Stimulated activated naive CD8-positive, alpha-beta T cell treated with anti-CD3 and anti-CD28 coated beads, Interleukin-15, Interleukin-2, amounts not matched to agents 100 ng/mL and 50 ng/mL, for 24 hours (primary cell): ENCODE measurements at regions not wholly inside any gene's neighbourhood (a gene's known extent, or its start where the extent isn't known, plus 50 kb on each side); places are given as distances from the start of the nearest gene placed in this dataset.
"Not testable (repeated sequence)": the region's sequence is repeated elsewhere in the genome, so short reads cannot be mapped to it uniquely, and the experiment has no call there.

ENCODE experiments used
- H3K27ac Mint-ChIP-seq: one replicate; pipeline ENCODE4 v1.8.0; 2021; ENCODE audit warnings: mild to moderate bottlenecking, mixed read lengths
- H3K27me3 Mint-ChIP-seq: one replicate; pipeline ENCODE4 v1.8.0; 2021; ENCODE audit warnings: mixed read lengths
- H3K36me3 Mint-ChIP-seq: one replicate; pipeline ENCODE4 v1.8.0; 2021; ENCODE audit warnings: low read depth, mixed read lengths
- H3K4me1 Mint-ChIP-seq: one replicate; pipeline ENCODE4 v1.8.0; 2021; ENCODE audit warnings: low read depth, mixed read lengths
- H3K4me3 Mint-ChIP-seq: one replicate; pipeline ENCODE4 v1.8.0; 2021; ENCODE audit warnings: mild to moderate bottlenecking, mixed read lengths
- H3K9me3 Mint-ChIP-seq: one replicate; pipeline ENCODE4 v1.8.0; 2021; ENCODE audit warnings: mixed read lengths

- no peaks in the 10 kb centered on the region for H3K36me3 Mint-ChIP-seq
- H3K4me1 Mint-ChIP-seq = no peaks in the 10 kb centered on the region
- H3K4me3 Mint-ChIP-seq = no peak overlapping the region
- H3K27me3 Mint-ChIP-seq = no peaks in the 10 kb centered on the region
- H3K27ac Mint-ChIP-seq = no peak overlapping the region
- H3K9me3 Mint-ChIP-seq = peaks cover 9% of the 10 kb centered on the region
These were observed 1421.3 kb downstream of the FSCB start for GRCh38 chr14:43085819-43086218.

GRCh38 chr14:43067372-43067771, 1439.7 kb downstream of the FSCB start:
- H3K4me3 Mint-ChIP-seq, H3K9me3 Mint-ChIP-seq, H3K36me3 Mint-ChIP-seq, H3K4me1 Mint-ChIP-seq, H3K27me3 Mint-ChIP-seq, H3K27ac Mint-ChIP-seq: not testable (repeated sequence)

GRCh38 chr14:43056106-43056505, 1449.4 kb downstream of the LRFN5 start:
- H3K4me3 Mint-ChIP-seq = no peak overlapping the region

GRCh38 chr14:43052897-43053296, 1446.2 kb downstream of the LRFN5 start:
- H3K27me3 Mint-ChIP-seq = no peaks in the 10 kb centered on the region
- H3K36me3 Mint-ChIP-seq = no peaks in the 10 kb centered on the region
- H3K4me3 Mint-ChIP-seq = no peak overlapping the region
- H3K4me1 Mint-ChIP-seq = no peaks in the 10 kb centered on the region
- H3K27ac Mint-ChIP-seq = no peak overlapping the region
- peaks cover 5% of the 10 kb centered on the region for H3K9me3 Mint-ChIP-seq

More at GRCh38 chr14:43056106-43056505, 1449.4 kb downstream of the LRFN5 start:
- Mint-ChIP-seq H3K27me3 (no peaks in the 10 kb centered on the region), H3K27ac (no peak overlapping the region), H3K4me1 (no peaks in the 10 kb centered on the region), H3K9me3 (peaks cover 13% of the 10 kb centered on the region), H3K36me3 (no peaks in the 10 kb centered on the region)

GRCh38 chr14:43043850-43044249, 1437.2 kb downstream of the LRFN5 start:
- Mint-ChIP-seq H3K27ac (no peak overlapping the region), H3K36me3 (no peaks in the 10 kb centered on the region), H3K4me1 (no peaks in the 10 kb centered on the region), H3K9me3 (no peaks in the 10 kb centered on the region), H3K4me3 (no peak overlapping the region), H3K27me3 (no peaks in the 10 kb centered on the region)

- Mint-ChIP-seq H3K27me3 (no peaks in the 10 kb centered on the region), H3K4me3 (no peak overlapping the region), H3K36me3 (no peaks in the 10 kb centered on the region), H3K4me1 (no peaks in the 10 kb centered on the region), H3K9me3 (no peaks in the 10 kb centered on the region), H3K27ac (no peak overlapping the region)
These were observed 1435.7 kb downstream of the LRFN5 start for GRCh38 chr14:43042408-43042807.

GRCh38 chr14:43041976-43042375, 1435.3 kb downstream of the LRFN5 start:
- Mint-ChIP-seq H3K9me3 (no peaks in the 10 kb centered on the region), H3K27me3 (no peaks in the 10 kb centered on the region), H3K4me1 (no peaks in the 10 kb centered on the region), H3K4me3 (no peak overlapping the region), H3K27ac (no peak overlapping the region), H3K36me3 (no peaks in the 10 kb centered on the region)

GRCh38 chr14:43041207-43041606, 1434.5 kb downstream of the LRFN5 start:
- H3K27ac Mint-ChIP-seq = no peak overlapping the region
- H3K9me3 Mint-ChIP-seq = no peaks in the 10 kb centered on the region
- H3K27me3 Mint-ChIP-seq = no peaks in the 10 kb centered on the region
- no peaks in the 10 kb centered on the region for H3K36me3 Mint-ChIP-seq
- no peaks in the 10 kb centered on the region for H3K4me1 Mint-ChIP-seq
- no peak overlapping the region for H3K4me3 Mint-ChIP-seq

- Mint-ChIP-seq H3K4me1 (no peaks in the 10 kb centered on the region), H3K36me3 (no peaks in the 10 kb centered on the region), H3K4me3 (no peak overlapping the region), H3K27ac (no peak overlapping the region), H3K27me3 (no peaks in the 10 kb centered on the region), H3K9me3 (no peaks in the 10 kb centered on the region)
These were observed 1433.2 kb downstream of the LRFN5 start for GRCh38 chr14:43039881-43040280.

GRCh38 chr14:43031598-43031997, 1424.9 kb downstream of the LRFN5 start:
- no peak overlapping the region for H3K4me3 Mint-ChIP-seq
- H3K36me3 Mint-ChIP-seq = no peaks in the 10 kb centered on the region
- H3K27me3 Mint-ChIP-seq = no peaks in the 10 kb centered on the region
- H3K4me1 Mint-ChIP-seq = no peaks in the 10 kb centered on the region
- no peak overlapping the region for H3K27ac Mint-ChIP-seq
- H3K9me3 Mint-ChIP-seq = no peaks in the 10 kb centered on the region

GRCh38 chr14:43022094-43022800, 1415.6 kb downstream of the LRFN5 start:
- no peaks in the 10 kb centered on the region for H3K36me3 Mint-ChIP-seq
- no peak overlapping the region for H3K27ac Mint-ChIP-seq
- H3K27me3 Mint-ChIP-seq = no peaks in the 10 kb centered on the region
- peaks cover 12% of the 10 kb centered on the region for H3K9me3 Mint-ChIP-seq
- H3K4me1 Mint-ChIP-seq = no peaks in the 10 kb centered on the region
- no peak overlapping the region for H3K4me3 Mint-ChIP-seq

- Mint-ChIP-seq H3K36me3 (no peaks in the 10 kb centered on the region), H3K4me3 (no peak overlapping the region), H3K4me1 (no peaks in the 10 kb centered on the region), H3K27ac (no peak overlapping the region), H3K9me3 (peaks cover 12% of the 10 kb centered on the region), H3K27me3 (no peaks in the 10 kb centered on the region)
These were observed 1413.2 kb downstream of the LRFN5 start for GRCh38 chr14:43019826-43020225.

GRCh38 chr14:43014338-43014737, 1407.7 kb downstream of the LRFN5 start:
- H3K27ac Mint-ChIP-seq = no peak overlapping the region
- no peaks in the 10 kb centered on the region for H3K36me3 Mint-ChIP-seq

GRCh38 chr14:43012817-43013216, 1406.1 kb downstream of the LRFN5 start:
- H3K27me3 Mint-ChIP-seq = no peaks in the 10 kb centered on the region
- no peaks in the 10 kb centered on the region for H3K4me1 Mint-ChIP-seq
- H3K4me3 Mint-ChIP-seq = no peak overlapping the region
- peaks cover 15% of the 10 kb centered on the region for H3K9me3 Mint-ChIP-seq
- no peaks in the 10 kb centered on the region for H3K36me3 Mint-ChIP-seq
- H3K27ac Mint-ChIP-seq = no peak overlapping the region

More at GRCh38 chr14:43014338-43014737, 1407.7 kb downstream of the LRFN5 start:
- H3K4me3 Mint-ChIP-seq = no peak overlapping the region
- peaks cover 11% of the 10 kb centered on the region for H3K9me3 Mint-ChIP-seq
- no peaks in the 10 kb centered on the region for H3K27me3 Mint-ChIP-seq
- H3K4me1 Mint-ChIP-seq = no peaks in the 10 kb centered on the region

- H3K4me3 Mint-ChIP-seq = no peak overlapping the region
- H3K36me3 Mint-ChIP-seq = no peaks in the 10 kb centered on the region
- H3K9me3 Mint-ChIP-seq = peaks cover 39% of the 10 kb centered on the region
- no peaks in the 10 kb centered on the region for H3K27me3 Mint-ChIP-seq
- no peak overlapping the region for H3K27ac Mint-ChIP-seq
- no peaks in the 10 kb centered on the region for H3K4me1 Mint-ChIP-seq
These were observed 1399.1 kb downstream of the LRFN5 start for GRCh38 chr14:43005807-43006206.

- H3K9me3 Mint-ChIP-seq = peaks cover 35% of the 10 kb centered on the region
- H3K36me3 Mint-ChIP-seq = no peaks in the 10 kb centered on the region
- H3K27ac Mint-ChIP-seq = no peak overlapping the region
- no peak overlapping the region for H3K4me3 Mint-ChIP-seq
- no peaks in the 10 kb centered on the region for H3K4me1 Mint-ChIP-seq
- H3K27me3 Mint-ChIP-seq = no peaks in the 10 kb centered on the region
These were observed 1397.2 kb downstream of the LRFN5 start for GRCh38 chr14:43003845-43004244.
